Putamen (tissue), 1 donor: ENCODE measurements at regions not wholly inside any gene's neighbourhood (a gene's known extent, or its start where the extent isn't known, plus 50 kb on each side); places are given as distances from the start of the nearest gene placed in this dataset.

Experiments
- DNase-seq: peaks from one replicate; pipeline ENCODE4 v3.0.0-alpha.2; 2016; ENCODE audit warnings: low spot score

GRCh38 chr1:229064320-229065168, 206.4 kb upstream of the RAB4A start:
- DNase-seq: no peak

DNA sequence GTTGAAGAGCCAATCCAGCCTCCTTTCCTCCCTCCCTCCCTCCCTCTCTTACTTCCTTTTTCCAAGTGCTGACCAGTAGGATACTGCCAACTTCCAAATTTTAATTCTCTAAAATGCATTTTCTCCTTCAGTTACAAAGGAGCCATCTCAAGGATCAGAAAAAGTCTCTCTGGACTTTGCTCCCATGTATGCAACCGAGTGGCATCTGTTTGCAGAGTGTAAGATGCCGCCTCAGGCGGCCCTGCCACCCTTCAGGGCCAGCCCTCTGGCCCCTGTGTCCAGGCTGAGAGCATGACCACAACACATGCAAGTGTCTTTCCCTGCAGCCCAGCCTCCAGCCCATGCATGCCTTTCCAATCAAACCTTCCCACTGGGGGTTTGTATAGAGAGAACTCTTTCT, 205.3 kb upstream of the RAB4A start:
- no peak for DNase-seq

- no peak for DNase-seq
Observed at GRCh38 chr1:229066591-229066990, 204.3 kb upstream of the RAB4A start.

DNA sequence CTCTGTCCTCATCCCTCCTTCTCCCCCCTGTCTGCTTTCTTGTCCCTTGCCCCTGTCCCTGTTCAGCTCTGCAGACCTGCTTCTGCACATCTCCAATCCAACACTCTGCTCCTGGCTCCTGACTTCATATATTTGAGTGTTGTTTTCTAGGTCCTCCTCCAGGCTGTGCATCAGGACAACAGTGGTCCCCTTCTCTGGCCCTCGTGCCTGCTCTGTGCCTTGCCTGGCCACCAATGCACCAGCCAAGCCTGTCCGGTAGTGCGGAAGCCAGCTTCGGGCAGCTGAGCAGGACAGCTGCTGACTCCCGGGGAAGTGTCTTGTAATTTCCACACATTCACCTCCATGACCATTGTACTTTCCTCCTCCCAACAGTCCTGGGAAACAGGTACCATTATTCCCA, 203.4 kb upstream of the RAB4A start:
- no peak for DNase-seq

- peak; percentile 45 for DNase-seq
Observed at GRCh38 chr1:229068270-229068987, 202.5 kb upstream of the RAB4A start.

- no peak for DNase-seq
Observed at GRCh38 chr1:229069176-229069575, 201.7 kb upstream of the RAB4A start.

DNA sequence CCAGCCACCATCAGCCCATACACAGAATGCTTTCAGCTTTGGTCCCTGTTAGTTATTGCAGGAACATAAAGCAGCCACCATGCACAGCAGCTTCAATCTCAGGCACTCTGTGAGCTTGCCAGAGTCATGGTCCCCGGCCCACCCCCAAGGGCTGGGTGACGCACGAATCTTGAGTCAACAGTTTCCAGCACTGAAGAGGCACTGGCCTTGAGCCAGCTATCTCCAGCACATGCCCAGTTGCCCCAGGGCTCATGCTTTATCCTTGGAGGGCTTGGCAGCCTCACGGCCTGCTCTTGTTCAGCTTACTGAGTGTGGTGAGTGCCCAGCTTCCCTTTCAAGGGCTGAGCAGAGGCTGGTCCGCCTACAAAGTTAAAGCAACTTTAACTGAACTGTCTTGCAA, 200.7 kb upstream of the RAB4A start:
- peak; percentile 77 for DNase-seq

DNA sequence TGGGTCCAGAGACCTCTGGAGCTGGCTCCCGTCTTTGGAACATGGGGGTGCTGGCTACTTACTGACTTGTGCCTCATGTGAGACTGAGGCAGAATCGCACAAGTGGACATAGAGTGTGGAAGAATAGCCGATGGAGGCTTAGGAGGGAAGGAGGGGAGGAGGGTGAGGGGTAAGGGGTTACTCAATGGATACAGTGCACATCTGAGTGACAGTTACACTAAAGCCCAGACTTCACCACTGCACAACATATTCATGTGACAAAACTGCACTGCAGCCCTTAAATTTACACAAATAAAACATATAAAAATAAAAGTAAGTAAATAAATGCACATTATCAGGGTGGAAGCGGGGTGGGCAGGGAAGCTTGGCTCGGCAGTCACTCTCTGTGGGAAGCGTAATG, 197.7 kb upstream of the RAB4A start:
- no peak for DNase-seq

GRCh38 chr1:229075217-229075616, 195.7 kb upstream of the RAB4A start:
- no peak for DNase-seq

DNA sequence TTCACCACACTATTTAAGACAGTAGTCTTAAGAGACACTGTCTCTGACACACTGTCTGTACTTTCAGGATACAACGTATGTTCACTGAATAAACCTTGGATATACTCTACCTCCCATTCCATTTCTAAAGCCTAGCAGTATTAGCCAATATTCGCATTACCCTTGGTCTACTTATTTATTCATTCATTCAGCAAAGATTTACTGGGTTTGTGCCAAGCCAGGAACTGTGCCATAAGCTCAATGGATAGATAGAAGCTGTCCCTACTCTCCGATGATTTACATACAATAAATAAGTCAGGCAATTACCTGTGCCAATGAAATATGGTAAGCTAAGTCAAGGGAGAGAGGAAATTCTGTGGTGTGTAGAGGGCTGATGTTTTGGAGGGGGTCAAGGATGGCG, 195.2 kb upstream of the RAB4A start:
- DNase-seq: no peak

- no peak for DNase-seq
Observed at GRCh38 chr1:229076195-229076594, 194.7 kb upstream of the RAB4A start.

DNA sequence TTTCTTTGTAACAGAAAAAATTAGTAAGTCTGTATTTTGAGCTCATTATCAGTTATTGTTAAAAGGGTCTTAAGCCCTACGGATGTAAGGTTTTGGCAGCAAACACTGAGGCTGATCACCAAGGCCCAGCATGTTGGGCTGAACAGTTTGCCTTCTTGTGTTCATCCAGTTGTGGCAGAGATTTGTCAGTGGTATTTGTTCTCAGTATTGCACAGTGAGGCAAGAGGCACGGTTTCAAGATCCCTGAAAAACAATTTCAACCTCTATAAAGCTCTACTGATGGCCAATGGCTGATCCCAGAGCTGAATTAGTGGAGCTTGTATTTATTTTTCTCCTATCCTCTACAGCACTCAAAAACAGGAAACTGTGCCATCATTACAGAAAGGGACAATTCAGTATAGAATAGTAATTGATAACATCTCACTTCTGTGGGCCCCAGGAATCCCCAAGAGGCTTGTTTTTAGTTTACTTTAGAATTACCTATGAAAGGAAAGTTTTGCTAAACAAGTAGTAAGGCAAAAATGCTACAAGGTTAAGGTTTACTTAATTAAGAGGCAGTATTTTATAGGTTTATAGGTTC, 191.8 kb upstream of the RAB4A start:
- DNase-seq: no peak

- no peak for DNase-seq
Observed at GRCh38 chr1:229080361-229080760, 190.6 kb upstream of the RAB4A start.

- no peak for DNase-seq
Observed at GRCh38 chr1:229085291-229085690, 185.6 kb upstream of the RAB4A start.

- DNase-seq: no peak
Observed at GRCh38 chr1:229086091-229086490, 184.8 kb upstream of the RAB4A start.

GRCh38 chr1:229086686-229087085, 184.2 kb upstream of the RAB4A start:
- DNase-seq: no peak

DNA sequence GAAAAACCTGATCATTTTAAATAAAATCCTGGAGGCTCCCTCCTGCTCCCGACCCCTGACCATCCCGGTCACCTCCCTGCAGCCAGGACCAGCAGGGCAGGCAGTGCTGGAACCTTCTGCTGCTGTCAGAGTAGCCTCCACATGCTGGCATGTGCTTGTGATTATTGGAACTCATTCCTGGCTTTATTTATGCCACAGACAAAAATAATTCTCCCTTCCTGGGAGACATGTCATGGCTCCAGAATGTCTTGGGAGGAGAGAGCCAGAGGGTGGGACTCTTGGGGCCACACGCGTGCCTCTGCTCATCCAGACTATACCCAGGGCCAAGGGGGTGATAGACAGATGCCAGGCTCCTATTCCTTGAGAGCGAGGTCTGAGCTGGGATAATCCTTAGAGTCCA, 183.6 kb upstream of the RAB4A start:
- no peak for DNase-seq

GRCh38 chr1:229087906-229088305, 183.0 kb upstream of the RAB4A start:
- DNase-seq: no peak

- no peak for DNase-seq
Observed at GRCh38 chr1:229088711-229089110, 182.2 kb upstream of the RAB4A start.

DNA sequence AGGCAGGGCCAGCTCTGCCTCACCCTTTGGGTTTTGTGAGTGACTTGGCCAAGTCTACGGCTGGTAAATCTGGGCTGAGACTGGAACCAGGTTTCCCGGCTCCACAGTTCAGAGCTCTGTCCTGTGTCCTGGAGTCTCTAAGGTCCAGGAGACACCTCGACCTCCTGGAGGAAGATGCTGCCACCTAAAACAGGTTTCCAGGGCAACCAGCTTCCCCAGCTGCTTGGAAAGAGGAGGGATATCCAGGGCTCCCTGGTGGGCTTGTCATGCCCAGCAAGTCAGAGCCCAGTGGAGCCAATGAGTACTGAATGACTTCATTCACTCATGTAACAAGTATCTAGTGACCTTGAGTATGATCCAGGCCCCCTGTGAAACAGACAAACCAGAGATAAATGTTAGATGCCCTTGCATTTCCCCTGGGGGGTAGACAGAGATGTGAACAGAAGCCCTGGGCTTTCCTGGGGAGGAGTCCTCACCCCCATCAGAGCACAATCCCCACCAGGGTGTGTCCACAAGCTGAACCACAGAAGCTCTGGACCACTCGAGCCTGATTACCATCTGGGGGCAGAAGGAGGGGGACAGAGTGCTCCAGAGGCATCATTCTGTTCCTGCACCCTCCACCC, 181.2 kb upstream of the RAB4A start:
- DNase-seq: no peak

- DNase-seq: no peak
Observed at GRCh38 chr1:229091721-229092136, 179.2 kb upstream of the RAB4A start.

DNA sequence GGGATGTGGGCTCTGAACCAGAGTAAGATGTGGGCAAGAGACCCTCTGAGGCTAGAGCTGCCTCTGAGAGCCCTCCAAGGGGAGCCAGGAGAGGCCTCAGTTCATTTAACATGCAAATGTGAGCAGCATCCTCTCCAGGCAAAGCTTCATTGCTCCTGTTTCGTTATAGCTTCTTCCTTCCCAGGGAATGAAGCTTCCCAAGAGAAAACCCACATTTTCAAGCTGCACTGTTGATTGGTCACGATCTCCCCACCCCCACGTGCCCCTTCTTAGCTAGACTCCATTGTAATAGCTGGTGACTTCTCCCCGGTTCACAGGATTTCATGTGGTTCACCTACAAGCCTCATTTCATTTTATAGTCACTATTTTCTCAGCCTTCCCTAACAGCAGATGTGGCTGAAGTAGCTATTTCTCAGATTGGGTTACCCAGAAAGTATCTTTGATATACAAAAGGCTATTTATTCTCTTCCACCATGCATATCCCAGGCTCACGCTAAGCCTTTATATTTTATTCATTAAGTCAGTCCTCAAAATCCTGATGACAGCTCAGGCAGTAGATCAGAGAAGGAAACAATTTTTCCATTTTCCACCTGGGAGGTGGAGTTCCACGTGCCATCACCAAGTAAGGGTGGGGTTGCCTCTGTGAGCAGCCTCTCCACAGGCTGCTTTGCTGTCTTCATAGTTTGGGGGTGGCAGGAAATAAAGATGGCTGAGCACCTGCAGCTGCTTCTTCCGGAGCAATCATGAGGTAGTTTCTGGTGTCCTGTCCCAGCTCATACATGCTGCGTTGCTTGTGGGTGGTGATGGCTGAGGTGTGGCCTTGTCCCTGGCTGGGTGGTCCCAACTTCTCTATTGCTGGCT, 178.3 kb upstream of the RAB4A start:
- peak; percentile 12 for DNase-seq
